ENCODE measurements at regions not wholly inside any gene's neighbourhood (a gene's known extent, or its start where the extent isn't known, plus 50 kb on each side); places are given as distances from the start of the nearest gene placed in this dataset.

GRCh38 chr20:57948180-57948955 is 238.6 kb upstream of the PMEPA1 start:
- TF ChIP-seq CTCF (conservative IDR thresholded peaks at IDR 0.05): no peak
- Histone ChIP-seq H3K79me1 (ENCODE audit: insufficient read depth, low read depth, low read length, poor library complexity, severe bottlenecking) (no peaks in the 10 kb centered on the region), H2BK15ac (ENCODE audit: low read depth, low read length) (no peak overlapping the region), H3K14ac (ENCODE audit: insufficient read depth, low read length) (no peak overlapping the region), H4K20me1 (ENCODE audit: control insufficient read depth, insufficient read depth, insufficient read length) (no peaks in the 10 kb centered on the region), H3K23ac (ENCODE audit: insufficient read length, low read depth, low read length) (no peak overlapping the region), H2BK20ac (ENCODE audit: low read depth, low read length, poor library complexity, severe bottlenecking) (no peak overlapping the region), H3K4me1 (ENCODE audit: insufficient read depth, low read length) (no peaks in the 10 kb centered on the region), H3K27ac (ENCODE audit: insufficient read length, low read depth, low read length) (no peak overlapping the region), H3K9me3 (ENCODE audit: control insufficient read depth, low read depth, low read length) (no peaks in the 10 kb centered on the region), H3K9ac (ENCODE audit: extremely low read depth, insufficient read length, low read length) (no peak overlapping the region), H3T11ph (ENCODE audit: low read length) (no peak overlapping the region), H3K18ac (ENCODE audit: insufficient read length, low read depth, low read length) (no peak overlapping the region), H3K4ac (ENCODE audit: low read depth, low read length) (no peak overlapping the region), H4K91ac (ENCODE audit: insufficient read length, low read depth, low read length) (no peak overlapping the region), H3K23me2 (ENCODE audit: insufficient read length, low read depth, low read length, poor library complexity, severe bottlenecking) (no peaks in the 10 kb centered on the region), H4K8ac (replicated peaks; ENCODE audit: insufficient read length, low read depth, low read length) (no peak overlapping the region), H2BK120ac (ENCODE audit: low read depth, low read length, poor library complexity, severe bottlenecking) (no peak overlapping the region), H3K27me3 (ENCODE audit: insufficient read depth, low read length) (no peaks in the 10 kb centered on the region), H4K5ac (ENCODE audit: insufficient read length, low read depth, low read length) (no peak overlapping the region), H2BK5ac (ENCODE audit: insufficient read length, low read length) (no peak overlapping the region), H3K79me2 (ENCODE audit: insufficient read depth, low read length) (no peaks in the 10 kb centered on the region), H2AFZ (ENCODE audit: low read length) (no peak overlapping the region), H2AK5ac (ENCODE audit: insufficient read length, low read length) (no peak overlapping the region), H2BK12ac (ENCODE audit: insufficient read length, low read depth, low read length) (no peak overlapping the region), H3K4me2 (ENCODE audit: insufficient read depth, insufficient read length, low read length) (no peak overlapping the region), H3K56ac (ENCODE audit: insufficient read length, low read depth, low read length) (no peak overlapping the region)
- Mint-ChIP-seq H3K27me3 (ENCODE audit: low read depth) (peaks cover 2% of the 10 kb centered on the region), H3K4me3 (no peak overlapping the region), H3K9me3 (peaks cover 5 to 13% of the 10 kb centered on the region in 2 experiments; a peak in 4 of 5 replicates), H3K36me3 (ENCODE audit: insufficient read depth in 1 of 3, low read depth in 3 of 3) (peaks cover 0 to 3% (median 0%) of the 10 kb centered on the region in 3 experiments; a peak in 1 of 7 replicates), H3K27ac (no peak overlapping the region), H3K4me1 (peaks cover 2 to 4% of the 10 kb centered on the region in 2 experiments; a peak in 2 of 4 replicates)
- no peak for DNase-seq
- WGBS (ENCODE audit: extremely low coverage, insufficient read length, low lambda C conversion rate): no CpG with 5 or more reads among the region's 9 CpGs
